Ovary (tissue), 7 donors: ENCODE measurements at regions not wholly inside any gene's neighbourhood (a gene's known extent, or its start where the extent isn't known, plus 50 kb on each side); places are given as distances from the start of the nearest gene placed in this dataset.

Experiments used
- DNase-seq, 5 donors: peaks; one replicate each; pipeline ENCODE4 v3.0.0-alpha.2; 2019 to 2020
- H3K27ac ChIP-seq, 2 donors: fragments of 200-600 bp; one replicate each; pipeline versions ENCODE4 v1.5.1 to v1.8.0; 2019 to 2022
- H3K27me3 ChIP-seq: fragments of 200-600 bp; one replicate; pipeline ENCODE4 v1.8.0; 2022
- H3K36me3 ChIP-seq: fragments of 200-600 bp; sonication (generic); one replicate; pipeline ENCODE4 v1.5.1; 2019
- H3K4me1 ChIP-seq: one replicate; pipeline ENCODE4 v1.8.1; 2013; ENCODE audit warnings: mild to moderate bottlenecking, moderate library complexity; ENCODE audit not compliant: insufficient read depth
- H3K4me3 ChIP-seq: fragments of 200-600 bp; sonication (generic); one replicate; pipeline ENCODE4 v1.5.1; 2017
- H3K9me3 ChIP-seq, 2 donors: fragments of 200-600 bp in 1 of 2; sonication (generic) in 1 of 2; one replicate each; pipeline versions ENCODE4 v1.5.1 to v1.8.1; 2013 to 2019; ENCODE audit warnings: mild to moderate bottlenecking in 1 of 2, moderate library complexity in 1 of 2
- EP300 ChIP-seq: sonication (generic); formaldehyde crosslinking; IDR thresholded peaks from one replicate; pipeline ENCODE4 v1.6.1; 2017; ENCODE audit warnings: antibody characterized with exemption
- POLR2A ChIP-seq: fragments of 450-650 bp; IDR thresholded peaks from one replicate; pipeline ENCODE4 v1.6.1; 2017; ENCODE audit warnings: antibody characterized with exemption, mild to moderate bottlenecking, moderate library complexity
- WGBS, 3 donors: extraction: QIAGEN DNeasy Blood & Tissue Kit in 1 of 3; methylation state at CpG; one replicate each; pipeline versions ENCODE4 v1.1.5 to v1.1.7; 2013 to 2017; 5-methylcytosine and 5-hydroxymethylcytosine counted together
- intact Hi-C, 4 donors: fragments of 100-400 bp; cut with DNase I; formaldehyde crosslinking; loops; one replicate each; pipeline versions ENCODE4 v1.11.0 to v1.15.1; 2022 to 2023
- TF ChIP-seq, protein P1 (sequence below), 3 donors: fragments of 450-650 bp in 2 of 3; fragments of 200-600 bp in 1 of 3; IDR thresholded peaks; one replicate each; pipeline versions ENCODE4 v1.5.1 to v1.8.0; 2016 to 2022; ENCODE audit warnings: antibody characterized with exemption in 3 of 3, mild to moderate bottlenecking in 1 of 3
- donor health status: DM: no; HTN: no; CAD: no; lungs with moderate emphysema.
- donor health status: DM: no; HTN: no; CAD: no.
- donor health status: Bipolar disorder and iron deficiency.
- donor health status: DM: no; HTN: no; CAD: no.
- donor health status: DM: yes; HTN: yes; CAD: no.

DNA sequence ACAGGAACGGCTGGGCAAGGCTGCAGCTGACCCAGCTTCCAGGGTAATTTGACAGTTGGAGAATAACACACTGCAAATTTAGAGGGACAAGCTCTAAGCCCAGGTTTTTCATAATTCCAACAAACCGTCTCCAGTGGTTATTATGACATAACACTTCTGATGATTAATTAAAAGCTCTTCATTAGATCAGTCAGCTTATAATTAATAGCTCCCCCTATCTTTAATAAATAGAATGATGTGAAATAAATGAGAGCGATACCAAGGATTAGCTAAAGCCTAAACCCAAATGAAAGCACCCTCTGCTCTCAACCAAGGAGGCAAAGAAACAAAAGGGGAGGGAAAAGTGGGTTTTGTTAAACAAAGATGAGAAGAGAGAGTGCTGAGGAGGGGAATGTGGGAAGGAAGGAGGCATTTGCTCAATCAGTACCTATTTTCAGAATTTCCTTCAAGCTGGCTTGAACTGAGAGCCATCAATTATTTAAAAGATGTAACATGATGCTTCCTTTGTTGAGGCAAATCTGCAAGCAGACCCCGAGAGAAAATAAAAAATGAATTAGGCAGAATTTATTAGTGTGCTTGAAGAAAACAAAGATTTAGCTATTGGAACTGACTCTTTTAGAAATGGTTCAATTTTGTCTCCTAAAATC lies 221.8 kb upstream of the ESRRG start:
- no peaks in the 10 kb centered on the region for H3K4me1 ChIP-seq
- no peaks in the 10 kb centered on the region for H3K36me3 ChIP-seq
- no peaks in the 10 kb centered on the region for H3K27me3 ChIP-seq
- H3K4me3 ChIP-seq: no peak overlapping the region
- no peak overlapping the region for H3K27ac ChIP-seq
- DNase-seq: no peak
- TF ChIP-seq, protein P1, sequence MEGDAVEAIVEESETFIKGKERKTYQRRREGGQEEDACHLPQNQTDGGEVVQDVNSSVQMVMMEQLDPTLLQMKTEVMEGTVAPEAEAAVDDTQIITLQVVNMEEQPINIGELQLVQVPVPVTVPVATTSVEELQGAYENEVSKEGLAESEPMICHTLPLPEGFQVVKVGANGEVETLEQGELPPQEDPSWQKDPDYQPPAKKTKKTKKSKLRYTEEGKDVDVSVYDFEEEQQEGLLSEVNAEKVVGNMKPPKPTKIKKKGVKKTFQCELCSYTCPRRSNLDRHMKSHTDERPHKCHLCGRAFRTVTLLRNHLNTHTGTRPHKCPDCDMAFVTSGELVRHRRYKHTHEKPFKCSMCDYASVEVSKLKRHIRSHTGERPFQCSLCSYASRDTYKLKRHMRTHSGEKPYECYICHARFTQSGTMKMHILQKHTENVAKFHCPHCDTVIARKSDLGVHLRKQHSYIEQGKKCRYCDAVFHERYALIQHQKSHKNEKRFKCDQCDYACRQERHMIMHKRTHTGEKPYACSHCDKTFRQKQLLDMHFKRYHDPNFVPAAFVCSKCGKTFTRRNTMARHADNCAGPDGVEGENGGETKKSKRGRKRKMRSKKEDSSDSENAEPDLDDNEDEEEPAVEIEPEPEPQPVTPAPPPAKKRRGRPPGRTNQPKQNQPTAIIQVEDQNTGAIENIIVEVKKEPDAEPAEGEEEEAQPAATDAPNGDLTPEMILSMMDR (IDR thresholded peaks at IDR 0.05): no peak
- TF ChIP-seq EP300: no peak
- TF ChIP-seq POLR2A: no peak
- intact Hi-C loops: no loop called here
- 46 to 53% (median 51%) methylated on average over 4 of the region's 4 CpGs for WGBS, 3 donors
- H3K9me3 ChIP-seq: no peaks in the 10 kb centered on the region

DNA sequence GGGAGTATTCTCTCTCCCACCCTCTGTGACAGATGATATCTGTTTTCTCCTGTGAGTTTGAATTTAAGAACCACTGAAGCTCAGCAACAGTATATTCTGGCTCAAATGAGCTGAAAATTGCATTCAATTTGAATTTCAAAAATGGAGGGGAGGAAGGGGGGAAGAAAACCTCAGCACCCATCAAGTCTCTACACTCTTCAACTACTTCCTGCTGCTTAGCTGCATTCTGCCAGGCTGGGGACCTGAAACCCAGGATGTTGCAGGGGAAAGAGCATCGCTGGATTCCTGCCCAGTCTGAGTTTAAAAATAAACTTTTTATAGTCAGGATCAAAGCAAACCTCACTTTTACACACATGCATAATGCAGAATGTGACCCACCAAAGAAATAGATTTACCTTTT lies 214.3 kb upstream of the ESRRG start:
- intact Hi-C loops: no loop called here
- no peaks in the 10 kb centered on the region for H3K4me1 ChIP-seq
- no peak for TF ChIP-seq POLR2A
- TF ChIP-seq, protein P1 (IDR thresholded peaks at IDR 0.05): no peak
- TF ChIP-seq EP300: no peak
- no peak overlapping the region for H3K4me3 ChIP-seq
- DNase-seq: no peak
- no peak overlapping the region for H3K27ac ChIP-seq
- no peaks in the 10 kb centered on the region for H3K27me3 ChIP-seq
- H3K36me3 ChIP-seq: no peaks in the 10 kb centered on the region
- H3K9me3 ChIP-seq: no peaks in the 10 kb centered on the region
- WGBS, 3 donors: 16 to 25% (median 16%) methylated on average over 1 of the region's 1 CpG

DNA sequence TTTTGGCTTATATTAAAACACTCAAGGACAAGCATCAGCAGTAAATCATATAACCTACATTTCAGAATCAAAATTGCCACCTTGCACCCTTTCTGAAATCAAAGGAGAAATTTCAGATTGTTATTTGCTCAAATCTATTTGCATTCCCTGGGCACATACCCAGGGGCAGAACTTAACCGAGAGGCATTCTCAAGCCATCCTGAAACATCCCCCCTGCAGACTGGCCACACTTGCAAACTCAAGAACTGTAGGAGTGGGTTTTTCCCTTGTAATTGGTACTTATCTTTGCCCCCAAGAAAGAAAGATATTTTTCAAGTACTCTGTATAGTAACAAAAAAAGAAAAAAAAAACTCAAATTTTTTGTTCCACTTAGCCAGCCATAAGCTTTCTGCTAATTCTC lies 213.6 kb upstream of the ESRRG start:
- Histone ChIP-seq H3K27me3 (no peaks in the 10 kb centered on the region), H3K4me1 (no peaks in the 10 kb centered on the region), H3K27ac (no peak overlapping the region), H3K9me3 (no peaks in the 10 kb centered on the region), H3K36me3 (no peaks in the 10 kb centered on the region), H3K4me3 (no peak overlapping the region)
- intact Hi-C loops: no loop called here
- DNase-seq: no peak
- WGBS, 3 donors: 82 to 91% (median 88%) methylated on average over 1 of the region's 1 CpG
- no peak for TF ChIP-seq POLR2A
- no peak for TF ChIP-seq EP300
- TF ChIP-seq, protein P1 (IDR thresholded peaks at IDR 0.05): no peak

DNA sequence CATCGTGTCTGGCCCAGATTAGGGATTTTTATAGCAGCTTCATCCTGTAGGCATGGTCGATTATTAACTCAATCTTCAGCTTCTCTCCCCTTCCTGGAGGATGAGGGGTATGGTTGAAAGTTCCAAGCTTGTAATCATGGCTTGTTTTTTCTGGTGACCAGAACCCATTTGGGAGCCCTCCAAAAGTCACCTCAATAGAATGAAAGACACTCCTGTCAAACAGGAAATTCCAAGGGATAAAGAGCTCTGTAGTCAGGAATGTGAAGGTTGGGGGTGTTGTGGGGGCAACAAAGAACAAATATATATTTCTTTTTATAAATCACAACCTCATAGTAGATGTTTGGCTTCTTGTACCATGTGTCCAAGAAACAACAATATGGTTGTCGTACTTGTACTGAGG lies 212.7 kb upstream of the ESRRG start:
- intact Hi-C loops: no loop called here

More for the DNA sequence above, 212.7 kb upstream of the ESRRG start:
- Histone ChIP-seq H3K9me3 (no peaks in the 10 kb centered on the region), H3K4me1 (no peaks in the 10 kb centered on the region), H3K36me3 (no peaks in the 10 kb centered on the region), H3K27ac (no peak overlapping the region), H3K27me3 (no peaks in the 10 kb centered on the region), H3K4me3 (no peak overlapping the region)
- no peak for TF ChIP-seq EP300
- TF ChIP-seq, protein P1 (IDR thresholded peaks at IDR 0.05): no peak
- TF ChIP-seq POLR2A: no peak
- 75 to 77% (median 76%) methylated on average over 3 of the region's 3 CpGs for WGBS, 3 donors
- no peak for DNase-seq
